ENCODE measurements at regions not wholly inside any gene's neighbourhood (a gene's known extent, or its start where the extent isn't known, plus 50 kb on each side); places are given as distances from the start of the nearest gene placed in this dataset.

GRCh38 chr10:80861882-80862281 lies 324.2 kb downstream of the SH2D4B start:
- no peak for TF ChIP-seq ZFP3 (CRISPR knock-in tag; IDR thresholded peaks at IDR 0.05)
- no peak for TF ChIP-seq ZNF70 (CRISPR knock-in tag; IDR thresholded peaks at IDR 0.05)
- TF ChIP-seq OSR1 (CRISPR knock-in tag; IDR thresholded peaks at IDR 0.05): no peak
- no peak for TF ChIP-seq TOX (CRISPR knock-in tag; IDR thresholded peaks at IDR 0.05; ENCODE audit: borderline replicate concordance)
- no peak for TF ChIP-seq PATZ1 (CRISPR knock-in tag; IDR thresholded peaks at IDR 0.05; ENCODE audit: borderline replicate concordance)
- TF ChIP-seq CSRNP3 (CRISPR knock-in tag; IDR thresholded peaks at IDR 0.05): no peak
- no peak for TF ChIP-seq ARNTL (CRISPR knock-in tag; IDR thresholded peaks at IDR 0.05; ENCODE audit: borderline replicate concordance, low read depth)
